ENCODE measurements at regions not wholly inside any gene's neighbourhood (a gene's known extent, or its start where the extent isn't known, plus 50 kb on each side); places are given as distances from the start of the nearest gene placed in this dataset.

DNA sequence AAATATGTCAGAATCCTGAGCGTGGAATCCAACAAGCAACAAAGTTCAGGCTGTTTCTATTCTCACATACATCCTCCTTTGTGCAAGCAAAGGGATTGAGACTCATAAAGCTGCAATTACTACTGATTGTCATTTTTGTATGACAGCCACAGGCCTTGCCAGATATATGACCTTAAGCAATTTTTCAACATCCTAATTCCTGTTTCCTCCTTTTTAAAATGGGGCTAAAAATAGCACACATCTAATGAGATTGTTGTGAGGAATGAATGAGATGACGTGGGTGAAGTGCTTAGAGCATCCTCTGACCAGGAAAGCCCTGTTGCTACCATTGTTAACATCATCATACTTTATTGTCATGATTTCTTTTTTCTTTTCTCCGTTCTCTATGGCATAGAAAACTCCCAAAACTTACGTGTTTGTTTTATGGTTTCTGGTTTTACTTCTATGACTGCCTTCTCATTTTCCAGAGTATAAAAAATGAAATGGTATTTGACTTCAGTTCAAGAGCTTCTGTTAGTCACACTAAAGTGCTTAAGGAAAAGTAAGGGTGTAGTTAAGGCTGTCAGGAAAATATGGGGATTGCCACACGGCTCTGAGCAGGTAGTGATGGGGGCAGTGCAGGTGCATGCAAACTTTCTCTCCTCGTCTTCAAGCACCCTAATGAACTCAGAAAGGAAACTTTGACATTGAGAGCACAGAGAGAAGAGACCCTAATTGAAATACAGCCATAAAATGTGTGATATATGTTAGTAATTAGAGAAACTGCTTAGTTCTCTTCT is 590.6 kb upstream of the NETO1 start:
- no peaks in the 10 kb centered on the region for H3K27me3 Mint-ChIP-seq (ENCODE audit: low read depth in 2 of 2)
- H3K4me3 Mint-ChIP-seq = no peak overlapping the region
- Histone ChIP-seq H3K36me3 (ENCODE audit: control insufficient read depth, insufficient read depth, low read length) (no peaks in the 10 kb centered on the region), H3K27me3 (ENCODE audit: control insufficient read depth, insufficient read depth, low read length) (no peaks in the 10 kb centered on the region), H3K27ac (ENCODE audit: low read length) (no peak overlapping the region), H3K4me1 (ENCODE audit: control insufficient read depth, insufficient read depth, low read length) (no peaks in the 10 kb centered on the region), H3K9me3 (ENCODE audit: control insufficient read depth, insufficient read depth, low read length) (no peaks in the 10 kb centered on the region), H3K4me3 (ENCODE audit: low read length) (no peak overlapping the region)
- ATAC-seq (no peak), DNase-seq (no peak)
- H3K4me1 Mint-ChIP-seq = no peaks in the 10 kb centered on the region
- H3K27ac Mint-ChIP-seq = no peak overlapping the region
- TF ChIP-seq CTCF (IDR thresholded peaks at IDR 0.05) = no peak
- intact Hi-C loops (cut with micrococcal nuclease) = no loop called here
- H3K36me3 Mint-ChIP-seq = peaks cover 7% of the 10 kb centered on the region
- peaks cover 10 to 13% of the 10 kb centered on the region in 2 donors for H3K9me3 Mint-ChIP-seq
- WGBS (ENCODE audit: insufficient coverage) = 87% methylated on average over 2 of the region's 6 CpGs

GRCh38 chr18:73456643-73457042 is 588.9 kb upstream of the NETO1 start:
- no peak overlapping the region for H3K4me3 Mint-ChIP-seq
- Histone ChIP-seq H3K27ac (ENCODE audit: low read length) (no peak overlapping the region), H3K9me3 (ENCODE audit: control insufficient read depth, insufficient read depth, low read length) (no peaks in the 10 kb centered on the region), H3K4me3 (ENCODE audit: low read length) (no peak overlapping the region), H3K27me3 (ENCODE audit: control insufficient read depth, insufficient read depth, low read length) (no peaks in the 10 kb centered on the region), H3K4me1 (ENCODE audit: control insufficient read depth, insufficient read depth, low read length) (no peaks in the 10 kb centered on the region), H3K36me3 (ENCODE audit: control insufficient read depth, insufficient read depth, low read length) (no peaks in the 10 kb centered on the region)
- H3K36me3 Mint-ChIP-seq = peaks cover 7% of the 10 kb centered on the region
- DNase-seq = no peak
- H3K9me3 Mint-ChIP-seq = peaks cover 10 to 13% of the 10 kb centered on the region in 2 donors
- intact Hi-C loops (cut with micrococcal nuclease) = no loop called here
- no peak for TF ChIP-seq CTCF (IDR thresholded peaks at IDR 0.05)
- no peaks in the 10 kb centered on the region for H3K27me3 Mint-ChIP-seq (ENCODE audit: low read depth in 2 of 2)
- WGBS (ENCODE audit: insufficient coverage) = 80% methylated on average over 2 of the region's 3 CpGs
- ATAC-seq = no peak
- no peaks in the 10 kb centered on the region for H3K4me1 Mint-ChIP-seq
- H3K27ac Mint-ChIP-seq = no peak overlapping the region

DNA sequence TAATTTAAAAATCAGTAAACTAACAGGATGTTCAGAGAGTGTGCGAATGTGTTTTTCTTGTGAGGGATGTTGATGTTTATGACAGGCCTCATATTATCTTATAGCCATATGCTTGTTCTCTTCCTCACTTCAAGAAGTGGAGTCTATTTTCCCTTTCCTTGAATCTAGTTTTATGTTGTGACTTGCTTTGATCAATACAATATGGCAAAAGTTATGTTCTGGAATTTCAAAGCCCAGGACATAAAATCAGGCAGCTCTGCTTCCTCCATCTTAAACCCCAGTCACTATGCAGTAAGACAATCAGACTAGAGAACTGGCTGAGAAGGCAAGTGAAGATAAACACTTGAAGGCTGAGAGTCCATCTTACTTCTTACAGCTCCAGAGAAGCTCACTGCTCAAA is 585.1 kb upstream of the NETO1 start:
- no CpG with 5 or more reads among the region's 1 CpG for WGBS (ENCODE audit: insufficient coverage)
- DNase-seq = no peak
- H3K4me1 Mint-ChIP-seq = no peaks in the 10 kb centered on the region
- H3K36me3 ChIP-seq (ENCODE audit: control insufficient read depth, insufficient read depth, low read length) = no peaks in the 10 kb centered on the region
- H3K27me3 ChIP-seq (ENCODE audit: control insufficient read depth, insufficient read depth, low read length) = no peaks in the 10 kb centered on the region
- no peak for TF ChIP-seq CTCF (IDR thresholded peaks at IDR 0.05)
- ATAC-seq = no peak
- H3K27ac ChIP-seq (ENCODE audit: low read length) = no peak overlapping the region
- peaks cover 3% of the 10 kb centered on the region for H3K9me3 ChIP-seq (ENCODE audit: control insufficient read depth, insufficient read depth, low read length)
- no peak overlapping the region for H3K27ac Mint-ChIP-seq
- H3K9me3 Mint-ChIP-seq = peaks cover 12% of the 10 kb centered on the region in 2 donors
- H3K4me1 ChIP-seq (ENCODE audit: control insufficient read depth, insufficient read depth, low read length) = no peaks in the 10 kb centered on the region
- no peak overlapping the region for H3K4me3 Mint-ChIP-seq
- H3K36me3 Mint-ChIP-seq = peaks cover 7% of the 10 kb centered on the region
- no peak overlapping the region for H3K4me3 ChIP-seq (ENCODE audit: low read length)
- intact Hi-C loops (cut with micrococcal nuclease) = no loop called here
- no peaks in the 10 kb centered on the region for H3K27me3 Mint-ChIP-seq (ENCODE audit: low read depth in 2 of 2)

DNA sequence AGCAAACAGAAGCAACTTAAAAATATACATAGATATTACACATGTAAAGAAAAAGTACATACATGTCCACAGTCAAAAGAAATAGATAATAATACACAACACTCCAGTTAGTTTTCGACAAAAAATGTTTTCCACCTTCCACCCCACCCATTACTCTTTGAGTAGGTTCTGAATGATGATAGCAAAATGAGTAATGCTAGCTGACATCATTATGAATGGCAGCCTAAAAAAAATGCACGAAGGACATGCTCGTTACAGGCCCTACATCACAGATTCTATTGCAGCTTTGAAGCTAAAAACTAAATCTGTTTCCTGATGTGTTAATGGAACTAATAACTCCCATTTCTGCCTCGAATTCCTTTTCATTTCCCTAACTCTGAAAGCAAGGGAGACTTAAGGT is 578.7 kb upstream of the NETO1 start:
- intact Hi-C loops (cut with micrococcal nuclease) = no loop called here
- Mint-ChIP-seq H3K4me1 (no peaks in the 10 kb centered on the region), H3K27ac (no peak overlapping the region), H3K9me3 (peaks cover 4% of the 10 kb centered on the region in 2 donors), H3K27me3 (ENCODE audit: low read depth in 2 of 2) (no peaks in the 10 kb centered on the region), H3K36me3 (no peaks in the 10 kb centered on the region), H3K4me3 (no peak overlapping the region)
- TF ChIP-seq CTCF (IDR thresholded peaks at IDR 0.05) = no peak
- H3K36me3 ChIP-seq (ENCODE audit: control insufficient read depth, insufficient read depth, low read length) = no peaks in the 10 kb centered on the region
- no peaks in the 10 kb centered on the region for H3K4me1 ChIP-seq (ENCODE audit: control insufficient read depth, insufficient read depth, low read length)
- H3K27me3 ChIP-seq (ENCODE audit: control insufficient read depth, insufficient read depth, low read length) = no peaks in the 10 kb centered on the region
- WGBS (ENCODE audit: insufficient coverage) = 56% methylated on average over 1 of the region's 4 CpGs
- H3K4me3 ChIP-seq (ENCODE audit: low read length) = no peak overlapping the region
- ATAC-seq = no peak
- H3K9me3 ChIP-seq (ENCODE audit: control insufficient read depth, insufficient read depth, low read length) = peaks cover 3% of the 10 kb centered on the region
- no peak overlapping the region for H3K27ac ChIP-seq (ENCODE audit: low read length)
- no peak for DNase-seq
